ENCODE measurements at regions not wholly inside any gene's neighbourhood (a gene's known extent, or its start where the extent isn't known, plus 50 kb on each side); places are given as distances from the start of the nearest gene placed in this dataset.
A peak's percentile ranks its signal among the peaks of the same experiment; 100 is the strongest.
"Not testable (repeated sequence)": the region's sequence is repeated elsewhere in the genome, so short reads cannot be mapped to it uniquely, and the experiment has no call there.

DNA sequence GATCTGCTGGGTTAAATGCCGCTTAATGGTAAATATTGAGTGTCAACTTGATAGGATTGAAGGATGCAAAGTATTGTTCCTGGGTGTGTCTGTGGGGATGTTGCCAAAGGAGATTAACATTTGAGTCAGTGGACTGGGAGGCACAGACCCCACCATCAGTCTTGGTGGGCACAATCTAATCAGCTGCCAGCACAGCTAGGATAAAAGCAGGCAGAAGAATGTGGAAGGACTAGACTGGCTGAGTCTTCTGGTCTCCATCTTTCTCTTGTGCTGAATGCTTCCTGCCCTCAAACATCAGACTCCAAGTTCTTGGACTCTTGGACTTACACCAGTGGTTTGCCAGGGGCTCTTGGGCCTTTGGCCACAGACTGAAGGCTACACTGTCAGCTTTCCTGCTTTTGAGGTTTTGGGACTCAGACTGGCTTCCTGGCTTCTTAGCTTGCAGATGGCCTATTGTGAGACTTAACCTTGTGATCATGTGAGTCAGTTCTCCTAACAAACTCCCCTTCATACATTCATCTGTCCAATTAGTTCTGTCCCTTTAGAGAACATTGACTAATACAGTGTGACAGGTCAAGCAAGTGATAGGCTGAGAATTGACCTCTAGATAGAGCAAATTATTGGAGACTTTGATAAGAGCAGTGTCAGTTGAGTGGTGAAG lies 332.5 kb downstream of the DLEU7 start:
- DNase-seq, result not testable (repeated sequence)

DNA sequence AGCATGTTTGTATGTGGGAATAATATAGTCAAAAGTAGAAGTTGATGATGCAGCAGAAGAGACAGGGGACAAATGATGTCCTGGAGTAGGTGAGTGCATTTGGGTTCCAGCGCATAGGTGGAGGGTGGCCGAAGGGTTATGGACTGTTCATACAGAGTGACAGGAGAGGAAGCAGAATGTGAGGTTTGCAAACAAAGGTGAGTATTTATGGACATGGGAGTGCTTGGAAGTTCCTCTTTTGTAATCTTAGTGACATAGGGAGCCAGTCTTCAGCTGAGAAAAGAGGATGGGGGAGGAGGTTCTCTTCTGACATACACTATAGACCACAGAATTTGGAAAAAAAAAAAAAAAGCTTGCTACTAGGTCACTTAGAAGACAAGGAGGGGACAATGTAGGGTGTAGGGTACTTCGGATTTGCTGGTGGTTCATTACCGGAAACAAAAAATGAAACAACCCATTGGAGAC lies 331.6 kb downstream of the DLEU7 start:
- peak; percentile 32 for DNase-seq

DNA sequence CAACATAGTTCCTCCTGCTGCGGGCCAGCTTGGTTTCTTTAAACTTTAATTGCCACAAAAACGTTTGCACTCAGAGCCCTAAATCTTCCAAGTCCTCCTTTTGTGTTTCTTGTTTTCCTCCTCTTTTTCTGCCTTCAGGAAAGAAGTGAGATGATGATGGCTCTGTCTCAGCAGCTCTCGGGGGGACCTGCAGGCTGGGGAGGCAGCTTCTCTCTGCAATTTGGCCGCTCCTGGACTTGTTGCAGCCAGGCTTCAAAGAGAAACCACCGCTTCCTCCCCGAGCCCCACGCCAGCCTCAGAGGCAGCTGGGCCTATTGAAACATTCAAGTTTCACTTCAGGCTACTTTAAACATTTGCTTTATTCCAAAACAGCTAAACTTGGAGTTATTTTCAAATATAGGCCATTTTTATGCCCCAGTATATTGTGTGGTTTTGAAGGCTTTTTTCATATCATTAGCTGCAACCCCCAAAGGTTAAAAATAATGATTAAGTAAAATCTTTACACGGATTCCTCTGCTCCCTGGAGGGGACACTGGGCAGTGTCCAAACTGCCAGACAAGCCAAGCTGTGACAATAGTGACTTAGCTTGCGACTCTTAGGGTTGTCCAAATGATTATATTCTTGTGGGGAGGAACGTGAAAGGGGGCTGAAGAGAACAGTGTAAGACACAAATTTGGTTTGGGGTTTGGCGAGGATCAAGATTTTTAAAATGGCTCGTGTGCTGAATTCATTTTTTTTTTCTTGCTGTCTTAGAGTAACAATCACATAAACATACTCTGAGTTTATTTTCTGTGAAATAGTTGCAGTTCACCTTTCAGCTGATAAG lies 330.8 kb downstream of the DLEU7 start:
- DNase-seq, result peak; percentile 54

DNA sequence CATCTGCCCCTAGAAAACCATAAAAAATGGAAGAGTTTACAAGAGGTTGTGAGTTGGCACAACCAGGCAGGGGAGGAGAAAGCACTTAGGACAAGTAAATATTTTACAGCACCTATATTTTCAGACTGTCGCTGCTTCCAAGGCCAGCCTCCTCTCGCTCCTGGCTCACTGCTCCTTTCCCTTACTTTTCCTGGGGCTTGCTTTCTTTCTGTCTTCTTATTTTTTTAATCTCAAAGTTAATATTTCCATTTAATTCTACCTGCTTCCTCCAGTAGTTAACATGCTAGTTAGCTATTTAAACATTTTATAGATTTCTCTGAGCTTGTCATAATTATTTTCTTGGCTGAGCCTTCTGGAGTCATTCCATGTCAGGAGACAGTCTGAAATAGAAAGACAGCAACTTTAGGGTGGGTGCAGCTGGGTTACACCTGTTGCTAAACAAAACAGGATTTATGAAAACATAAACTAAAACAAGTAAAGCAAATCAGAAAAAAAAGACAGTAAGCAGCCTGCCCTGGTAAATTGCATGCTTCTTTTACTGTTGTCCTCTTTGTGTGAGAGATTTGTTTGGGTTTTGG lies 330.1 kb downstream of the DLEU7 start:
- DNase-seq, result no peak

DNA sequence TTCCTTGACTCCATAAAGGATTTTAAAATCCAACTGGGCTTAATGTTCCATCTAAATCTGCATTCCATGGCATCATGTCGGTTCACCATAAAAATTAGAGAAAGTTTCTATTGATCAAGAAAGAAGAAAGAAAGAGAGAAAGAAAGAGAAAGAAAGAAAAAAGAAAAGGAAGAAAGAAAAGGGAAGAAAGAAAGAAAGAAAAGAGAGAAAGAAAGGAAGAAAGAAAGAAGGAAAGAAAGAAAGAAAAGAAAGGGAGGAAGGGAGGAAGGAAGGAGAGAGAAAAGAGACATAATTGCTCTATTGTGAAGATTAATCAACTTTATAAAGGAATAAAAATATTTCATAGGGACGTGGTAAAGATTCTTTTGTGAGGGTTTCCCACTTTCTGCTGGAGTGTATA lies 329.2 kb downstream of the DLEU7 start:
- no peak for DNase-seq

DNA sequence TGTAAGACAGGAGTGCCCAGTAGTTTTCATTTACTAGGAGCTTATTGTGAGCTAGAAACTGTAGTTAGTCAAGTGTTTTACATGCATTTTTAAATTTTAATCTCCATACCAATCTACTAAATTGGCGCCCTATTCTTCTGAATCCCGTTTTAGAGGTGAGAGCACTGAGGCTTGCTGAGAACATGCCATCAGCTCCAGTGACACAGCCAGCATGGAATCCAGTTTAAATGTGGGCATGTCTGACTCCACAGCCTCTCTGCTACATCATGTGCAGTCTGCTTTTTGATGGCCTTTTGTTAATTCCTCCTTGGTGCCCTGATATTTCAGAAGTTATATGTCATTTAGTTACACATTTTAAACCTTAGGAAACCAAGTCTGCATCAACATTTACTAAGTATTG lies 325.4 kb downstream of the DLEU7 start:
- DNase-seq, result no peak

DNA sequence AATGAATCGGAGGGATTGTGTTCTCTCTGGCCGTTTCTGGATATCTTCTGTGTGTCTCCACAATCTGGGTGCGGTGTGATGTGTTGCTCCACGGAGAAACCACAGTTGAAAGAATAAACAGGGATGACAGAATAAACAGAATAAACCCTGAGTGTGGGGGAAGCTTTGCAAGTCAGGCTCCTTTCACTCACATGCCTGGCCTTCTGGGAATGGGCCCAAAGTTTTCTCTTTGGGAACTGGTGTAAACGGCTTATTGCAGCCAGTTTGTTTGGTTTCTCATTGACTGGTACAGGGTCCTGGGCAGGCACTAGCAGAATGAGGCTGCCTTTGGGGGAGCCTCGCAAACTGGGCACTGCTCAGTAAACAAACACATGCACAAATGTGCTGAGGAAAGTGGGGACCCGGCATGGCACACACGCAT lies 324.7 kb downstream of the DLEU7 start:
- no peak for DNase-seq

DNA sequence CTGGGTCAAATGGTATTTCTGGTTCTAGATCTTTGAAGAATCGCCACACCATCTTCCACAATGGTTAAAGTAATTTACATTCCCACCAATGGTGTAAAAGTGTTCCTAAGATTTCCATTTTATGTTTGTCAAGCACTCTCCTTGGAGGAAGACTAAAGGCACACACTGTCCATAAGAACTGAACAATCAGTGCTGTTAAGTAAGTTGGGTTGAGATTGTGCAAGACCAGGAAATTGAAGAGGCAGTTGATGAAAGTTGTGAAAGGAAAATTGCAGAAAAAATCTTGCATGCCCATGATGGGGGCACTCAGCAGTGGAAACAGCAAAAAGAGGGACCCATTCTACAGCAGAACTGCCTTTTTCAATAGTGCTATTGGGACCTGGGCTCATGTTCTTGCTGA lies 323.6 kb downstream of the DLEU7 start:
- no peak for DNase-seq

DNA sequence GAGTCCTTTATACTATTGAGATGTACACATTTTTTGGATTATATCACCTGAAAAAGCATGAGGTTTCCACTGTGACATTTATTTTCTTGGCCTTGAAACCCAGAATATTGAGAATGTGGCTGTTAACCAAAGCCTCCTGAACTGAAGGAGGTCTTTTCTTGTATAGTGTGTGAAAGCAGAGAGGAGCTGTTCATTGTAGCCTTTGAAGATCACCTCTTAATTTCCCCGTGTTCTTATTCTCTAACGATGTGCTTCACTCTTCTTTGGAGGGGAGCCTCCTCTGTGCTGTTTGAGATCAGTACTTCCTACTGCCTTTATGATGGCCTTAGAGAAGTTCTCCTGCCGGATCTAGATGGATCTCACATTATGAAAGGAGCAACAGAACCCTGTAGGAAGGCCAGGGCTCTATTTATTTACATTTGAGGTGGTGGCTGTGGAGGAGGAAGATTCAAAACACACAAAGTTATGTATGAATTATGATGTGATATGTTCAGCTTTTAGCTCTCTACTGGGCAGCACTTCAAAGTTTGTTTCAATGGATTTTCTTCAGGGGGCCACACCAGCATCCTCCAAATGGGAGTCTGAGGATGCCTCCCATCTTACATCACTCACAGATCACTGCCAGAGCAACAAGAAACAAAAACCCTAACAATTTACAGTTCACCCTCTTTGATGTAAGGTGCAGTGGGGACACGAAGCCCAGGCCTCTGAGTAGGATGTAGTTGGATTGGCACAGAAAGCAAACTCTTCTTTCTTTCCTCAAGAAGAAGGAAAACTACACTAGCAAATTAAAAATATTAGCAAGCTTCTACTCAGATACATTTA lies 322.3 kb downstream of the DLEU7 start:
- no peak for DNase-seq

DNA sequence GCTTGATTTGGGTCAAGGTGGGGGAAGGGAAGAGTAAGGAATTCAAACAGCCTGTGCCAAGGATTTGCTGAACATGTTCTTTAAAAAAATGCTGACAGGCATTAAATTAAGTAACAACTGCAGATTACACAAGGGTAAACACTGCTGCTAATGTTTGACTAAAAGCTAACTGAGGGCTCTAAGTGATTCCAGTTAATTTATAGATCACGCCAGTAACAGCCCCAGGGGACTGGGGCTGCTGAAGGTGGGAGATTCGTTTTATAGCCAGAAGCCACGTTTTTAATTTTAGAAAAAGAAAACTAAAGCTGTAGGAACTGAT lies 321.7 kb downstream of the DLEU7 start:
- DNase-seq, result no peak

DNA sequence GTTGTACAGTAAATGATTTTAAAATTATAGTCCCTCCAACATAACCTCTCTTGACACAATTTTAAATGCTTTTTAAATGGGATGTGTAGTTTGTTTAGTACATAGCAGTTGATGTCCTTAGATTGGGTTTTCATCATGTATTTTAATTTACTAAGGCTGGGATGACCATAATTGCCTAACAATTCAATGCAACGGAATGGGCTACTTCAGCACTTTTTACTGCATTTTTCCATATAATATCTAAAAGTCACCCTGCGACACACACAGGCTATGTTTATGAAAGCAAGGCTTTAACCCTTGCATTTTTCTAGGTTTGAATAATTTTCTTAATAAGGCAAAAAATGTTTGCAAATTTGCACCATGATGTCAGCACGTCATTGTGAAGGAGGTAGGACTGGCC lies 321.0 kb downstream of the DLEU7 start:
- no peak for DNase-seq

DNA sequence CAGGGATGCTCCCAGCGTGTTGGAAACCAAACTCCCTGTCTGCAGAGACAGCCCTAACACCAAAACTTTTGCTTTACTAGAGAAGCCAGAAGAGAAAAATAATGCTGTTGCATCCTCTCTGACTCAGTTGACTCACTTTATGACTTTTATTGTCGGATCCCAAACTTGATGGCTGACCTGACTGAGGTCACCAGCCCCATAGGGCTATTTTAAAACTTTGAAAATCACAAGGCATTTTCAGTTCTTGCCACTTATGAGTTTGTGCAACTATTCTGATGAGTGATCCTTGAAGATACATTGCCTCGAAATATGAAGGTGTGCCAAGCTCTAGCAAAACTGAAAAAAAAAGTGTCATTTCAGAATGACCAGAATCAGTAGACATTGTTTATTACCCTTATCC lies 320.2 kb downstream of the DLEU7 start:
- no peak for DNase-seq

DNA sequence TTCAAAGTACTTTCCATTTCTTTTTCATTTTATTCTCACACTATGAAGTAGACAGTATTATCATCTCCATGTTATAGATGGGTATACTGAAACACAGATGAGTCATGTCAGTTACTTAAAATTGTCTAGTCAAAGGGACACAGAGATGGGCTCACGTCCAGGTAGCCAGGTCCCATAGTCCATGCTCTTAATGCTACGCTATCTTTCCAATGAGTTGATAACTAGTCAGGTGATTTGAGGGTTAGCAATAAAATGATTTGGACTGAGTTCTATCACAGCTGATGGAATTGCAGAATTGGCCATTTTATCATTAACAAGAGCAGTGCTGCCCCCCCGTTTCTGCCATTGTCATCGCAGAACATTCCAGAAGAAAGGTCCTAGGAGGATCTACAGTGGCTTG lies 318.9 kb downstream of the DLEU7 start:
- no peak for DNase-seq

DNA sequence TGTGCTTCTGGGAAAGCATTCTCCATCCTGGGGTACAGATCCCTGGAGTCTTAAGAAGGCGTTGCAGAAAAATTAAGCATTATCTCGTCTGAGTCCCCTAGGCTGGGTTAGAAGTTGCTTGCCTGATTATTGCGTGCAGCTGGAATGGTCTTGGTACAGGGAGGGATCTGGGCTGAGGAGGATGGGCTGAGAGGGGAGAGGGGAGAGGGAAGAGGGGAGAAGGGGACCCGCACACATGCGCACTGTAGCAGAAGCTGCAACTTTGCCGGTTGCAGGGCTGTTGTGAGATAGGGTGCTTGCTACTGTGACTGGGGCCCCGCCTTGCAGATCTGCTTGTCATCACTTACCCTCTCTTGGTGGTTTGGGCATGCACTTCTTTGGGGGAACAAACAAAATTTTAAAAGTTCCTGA lies 316.8 kb downstream of the DLEU7 start:
- DNase-seq, result no peak

DNA sequence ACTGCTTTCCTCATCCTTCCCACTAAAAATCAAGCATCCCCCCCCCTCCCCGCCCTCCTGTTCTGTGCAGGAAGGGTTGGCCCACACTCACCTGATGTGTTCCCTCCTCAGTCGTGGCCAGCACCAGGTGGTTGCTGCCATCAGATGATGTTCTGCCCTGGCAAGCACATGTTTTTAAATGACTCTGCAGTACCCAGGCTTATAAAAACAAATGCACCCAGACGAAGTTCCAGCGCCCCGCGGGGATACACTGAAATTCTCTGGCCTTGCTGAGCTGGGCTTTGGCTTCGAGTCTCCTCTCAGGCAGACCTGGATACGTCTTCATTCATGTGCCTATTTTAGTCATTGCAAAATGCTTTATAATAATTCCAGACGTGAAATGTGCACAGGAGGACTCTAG lies 316.3 kb downstream of the DLEU7 start:
- DNase-seq, result no peak

DNA sequence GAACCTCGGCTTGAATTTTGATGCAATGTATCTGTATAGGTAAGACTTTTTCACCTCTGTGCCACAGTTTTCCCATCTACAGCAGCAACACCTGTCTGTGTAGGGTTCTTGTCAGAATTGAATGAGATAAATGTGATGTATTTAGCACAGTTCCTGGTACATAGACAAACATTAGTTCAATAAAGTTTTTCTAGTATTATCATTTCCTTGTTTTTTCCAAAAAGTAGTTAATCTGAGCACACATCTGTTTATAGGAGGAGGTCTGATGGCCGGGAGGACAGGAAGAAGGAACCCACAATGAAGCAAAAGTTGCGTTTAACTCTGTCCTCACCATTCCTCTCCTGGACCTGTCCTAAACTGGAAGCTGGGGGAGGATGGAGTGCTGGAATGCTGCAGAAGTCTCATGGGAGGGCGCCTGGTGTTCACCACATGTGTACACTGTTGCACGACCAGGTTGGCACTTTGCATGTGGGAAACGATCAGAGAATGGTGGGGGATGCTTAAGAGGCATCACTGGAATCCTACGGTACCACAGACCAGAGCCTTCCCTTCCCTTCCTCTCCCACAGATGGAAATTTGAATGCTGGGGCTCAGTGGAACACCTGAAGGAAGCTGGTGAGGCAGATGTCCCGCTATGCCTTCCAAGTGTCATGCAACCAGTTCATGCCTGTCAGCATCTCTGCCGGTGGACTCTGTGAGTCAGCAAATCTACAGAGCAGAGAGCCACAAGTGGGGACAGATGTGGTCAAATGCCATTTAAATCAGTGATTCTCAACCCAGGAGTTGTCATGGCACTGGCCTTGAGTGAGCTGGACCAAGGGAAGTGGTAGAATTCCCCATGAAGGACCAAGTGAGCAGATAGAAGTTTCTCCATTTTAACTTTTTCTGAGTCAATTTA lies 315.6 kb downstream of the DLEU7 start:
- DNase-seq, result no peak

DNA sequence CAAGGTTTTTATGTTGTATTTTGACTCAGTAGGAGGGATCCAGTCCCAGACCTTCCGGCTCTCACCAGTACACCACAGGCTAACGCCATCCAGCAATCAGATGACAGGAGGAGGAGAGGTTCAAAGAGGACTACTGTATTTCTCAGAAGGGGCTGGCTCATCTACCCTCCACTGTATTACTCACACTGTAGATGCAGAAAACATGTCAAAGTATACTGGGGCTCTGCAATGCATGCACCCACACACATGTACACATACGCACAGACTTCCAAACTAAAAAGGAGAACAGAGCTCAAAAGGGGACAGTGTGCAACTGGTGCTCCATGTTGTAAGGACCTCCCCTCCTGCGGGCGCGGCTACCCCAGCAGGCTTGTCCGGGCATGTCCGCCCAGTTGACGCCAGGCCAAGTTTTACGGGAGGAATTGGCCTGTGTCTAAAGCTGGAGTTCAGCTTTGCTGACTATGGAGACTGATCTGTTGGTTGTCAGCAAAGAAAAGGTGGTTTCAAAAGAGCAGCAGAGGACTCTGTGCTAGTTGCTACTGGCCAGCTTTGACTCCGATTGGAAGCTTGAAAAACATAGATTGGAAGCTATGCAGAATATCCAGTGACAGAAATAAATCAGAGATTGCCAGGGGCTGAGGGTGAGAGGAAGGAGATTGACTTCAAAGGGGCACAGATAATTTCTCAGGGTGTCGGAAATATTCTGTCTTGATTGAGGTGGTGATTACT lies 314.2 kb downstream of the DLEU7 start:
- no peak for DNase-seq

DNA sequence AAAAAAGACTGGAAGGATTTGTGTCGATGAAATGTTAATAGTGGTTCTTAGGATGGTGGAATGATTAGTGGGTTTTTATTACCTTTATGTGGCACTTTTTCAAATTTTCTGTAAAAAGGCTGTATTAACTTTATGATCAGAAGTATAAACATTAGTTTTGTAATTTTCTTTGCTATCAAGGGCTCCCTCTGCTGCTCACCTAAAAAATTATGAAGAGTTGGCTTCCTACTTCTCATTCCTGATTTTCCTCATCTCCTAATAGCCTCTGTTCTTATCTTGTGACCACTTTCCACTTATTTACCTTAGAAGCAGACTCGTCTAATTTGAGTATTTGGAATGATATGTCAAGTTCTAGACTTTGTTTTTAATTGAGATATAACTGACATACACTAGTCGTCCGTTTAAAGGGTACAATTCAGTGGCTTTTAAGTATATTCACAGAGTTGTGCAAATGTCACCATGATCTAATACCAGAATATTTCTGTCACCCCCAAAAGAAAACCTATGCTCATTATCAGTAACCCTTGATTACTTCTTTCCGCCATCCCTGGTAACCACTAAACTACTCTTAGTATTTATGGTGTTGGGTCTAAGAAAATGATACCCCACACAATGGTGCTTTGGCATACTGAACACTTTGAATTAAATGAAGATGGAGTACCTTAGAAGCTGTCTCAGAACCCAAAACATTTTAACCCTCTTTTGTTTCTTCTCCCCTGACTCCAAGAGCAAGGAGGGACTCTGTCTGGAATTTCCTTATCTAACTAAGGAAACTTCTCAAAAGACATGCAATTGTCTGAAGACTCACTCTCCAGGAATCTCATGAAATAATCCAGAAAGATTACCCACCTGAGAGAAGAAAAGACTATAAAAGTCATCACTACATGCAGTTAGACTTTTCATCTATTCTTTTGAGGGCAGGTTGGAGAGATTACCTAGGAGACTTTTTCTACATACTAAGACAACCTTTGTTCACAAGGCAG lies 311.3 kb downstream of the DLEU7 start:
- DNase-seq, result peak; percentile 35

DNA sequence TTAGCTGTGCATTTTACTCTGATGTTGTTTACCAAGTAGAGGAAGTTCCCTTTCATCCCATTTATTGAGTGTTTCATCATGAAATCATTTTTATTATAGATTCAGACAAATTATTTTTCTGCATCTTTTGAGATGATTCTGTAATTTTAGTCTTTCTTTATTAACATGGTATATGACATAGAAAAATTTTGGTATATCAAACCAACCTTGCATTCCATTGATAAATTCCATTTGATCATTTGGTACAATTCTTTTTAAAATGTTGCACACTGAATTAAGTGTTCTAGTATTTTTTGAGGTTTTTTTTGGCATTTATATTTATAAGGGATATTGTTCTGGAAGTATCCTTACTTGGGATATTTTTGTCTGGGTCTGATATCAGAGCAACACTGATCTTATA lies 308.4 kb downstream of the DLEU7 start:
- DNase-seq, result no peak

DNA sequence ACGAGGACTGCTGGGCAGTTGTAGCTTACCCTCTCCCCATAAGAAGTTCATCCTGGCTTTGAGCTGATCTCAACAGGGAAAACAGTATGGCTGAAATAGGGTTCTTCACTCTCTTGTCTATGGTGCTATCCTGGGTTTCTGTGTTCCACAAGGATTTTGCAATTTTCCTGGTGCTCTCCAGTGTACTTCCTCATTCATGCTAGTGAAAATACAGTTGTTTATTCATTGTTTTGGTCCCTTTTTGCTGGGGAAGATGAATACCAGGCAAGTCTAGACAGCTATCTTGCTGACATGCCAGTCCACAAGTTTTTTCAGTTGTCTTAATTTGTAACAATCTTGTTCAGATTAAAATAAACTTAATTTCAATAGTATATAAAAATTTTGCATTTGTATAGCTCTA lies 306.5 kb downstream of the DLEU7 start:
- DNase-seq, result no peak
